DND-41 (cell line): ENCODE measurements at regions not wholly inside any gene's neighbourhood (a gene's known extent, or its start where the extent isn't known, plus 50 kb on each side); places are given as distances from the start of the nearest gene placed in this dataset.

Experiments
- EZH2 ChIP-seq: IDR thresholded peaks from 3 replicates; pipeline ENCODE4 v1.6.1; 2012; ENCODE audit warnings: borderline replicate concordance, low read depth, mild to moderate bottlenecking, moderate library complexity, low read length, inconsistent platforms; ENCODE audit not compliant: severe bottlenecking
- TF ChIP-seq, protein P1 (sequence below): IDR thresholded peaks from 2 replicates; pipeline ENCODE4 v1.5.1; 2012; ENCODE audit warnings: borderline replicate concordance, low read length, moderate library complexity, mild to moderate bottlenecking; ENCODE audit not compliant: poor library complexity, severe bottlenecking; ENCODE audit errors: extremely low read depth

DNA sequence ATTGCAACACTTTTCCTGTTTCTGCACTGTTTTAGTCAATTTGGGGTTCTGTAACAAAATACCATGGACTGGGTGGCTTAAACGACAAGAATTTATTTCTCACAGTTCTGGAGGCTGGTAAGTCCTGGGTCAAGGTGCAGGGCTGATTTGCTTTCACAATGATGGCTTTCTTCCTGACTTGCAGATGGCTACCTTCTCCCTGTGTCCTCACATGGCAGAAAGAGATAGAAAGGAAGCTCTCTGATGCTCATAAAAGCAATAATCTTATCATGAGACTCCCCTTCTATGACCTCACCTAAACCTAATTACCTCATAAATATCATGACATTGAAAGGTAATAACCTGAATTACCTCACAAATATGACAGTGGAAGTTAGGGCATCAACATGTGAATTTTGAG is 511.5 kb upstream of the CITED2 start:
- TF ChIP-seq, protein P1, sequence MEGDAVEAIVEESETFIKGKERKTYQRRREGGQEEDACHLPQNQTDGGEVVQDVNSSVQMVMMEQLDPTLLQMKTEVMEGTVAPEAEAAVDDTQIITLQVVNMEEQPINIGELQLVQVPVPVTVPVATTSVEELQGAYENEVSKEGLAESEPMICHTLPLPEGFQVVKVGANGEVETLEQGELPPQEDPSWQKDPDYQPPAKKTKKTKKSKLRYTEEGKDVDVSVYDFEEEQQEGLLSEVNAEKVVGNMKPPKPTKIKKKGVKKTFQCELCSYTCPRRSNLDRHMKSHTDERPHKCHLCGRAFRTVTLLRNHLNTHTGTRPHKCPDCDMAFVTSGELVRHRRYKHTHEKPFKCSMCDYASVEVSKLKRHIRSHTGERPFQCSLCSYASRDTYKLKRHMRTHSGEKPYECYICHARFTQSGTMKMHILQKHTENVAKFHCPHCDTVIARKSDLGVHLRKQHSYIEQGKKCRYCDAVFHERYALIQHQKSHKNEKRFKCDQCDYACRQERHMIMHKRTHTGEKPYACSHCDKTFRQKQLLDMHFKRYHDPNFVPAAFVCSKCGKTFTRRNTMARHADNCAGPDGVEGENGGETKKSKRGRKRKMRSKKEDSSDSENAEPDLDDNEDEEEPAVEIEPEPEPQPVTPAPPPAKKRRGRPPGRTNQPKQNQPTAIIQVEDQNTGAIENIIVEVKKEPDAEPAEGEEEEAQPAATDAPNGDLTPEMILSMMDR: no peak
- TF ChIP-seq EZH2: no peak
